ENCODE measurements at regions not wholly inside any gene's neighbourhood (a gene's known extent, or its start where the extent isn't known, plus 50 kb on each side); places are given as distances from the start of the nearest gene placed in this dataset.

- H3K9me3 Mint-ChIP-seq (ENCODE audit: unreplicated experiment), result no peaks in the 10 kb centered on the region
Observed at GRCh38 chr3:34869696-34870095, 769.6 kb upstream of the ARPP21 start.

GRCh38 chr3:34872406-34872805 is 766.9 kb upstream of the ARPP21 start:
- no TSS peak for BruUV-seq (replicated peaks)
- ChIA-PET CTCF (no interaction called here), POLR2A (no interaction called here)
- H3K4me1 Mint-ChIP-seq (ENCODE audit: insufficient read depth, unreplicated experiment), result no peaks in the 10 kb centered on the region
- no peak overlapping the region for H3K27ac Mint-ChIP-seq (ENCODE audit: low read depth, unreplicated experiment)
- no peak for DNase-seq (ENCODE audit: unreplicated experiment)
- H3K9me3 Mint-ChIP-seq (ENCODE audit: unreplicated experiment), result no peaks in the 10 kb centered on the region
- intact Hi-C loops (cut with micrococcal nuclease), result no loop called here
- no peak overlapping the region for H3K4me3 Mint-ChIP-seq (ENCODE audit: unreplicated experiment)
- H3K27me3 Mint-ChIP-seq (ENCODE audit: insufficient read depth, unreplicated experiment), result peaks cover 10% of the 10 kb centered on the region
- TF ChIP-seq CTCF (IDR thresholded peaks at IDR 0.05; ENCODE audit: unreplicated experiment), result no peak
- no peaks in the 10 kb centered on the region for H3K36me3 Mint-ChIP-seq (ENCODE audit: insufficient read depth, unreplicated experiment)

More at GRCh38 chr3:34869696-34870095, 769.6 kb upstream of the ARPP21 start:
- ChIA-PET POLR2A (no interaction called here), CTCF (no interaction called here)
- BruUV-seq (replicated peaks), result no TSS peak
- no peak overlapping the region for H3K4me3 Mint-ChIP-seq (ENCODE audit: unreplicated experiment)
- intact Hi-C loops (cut with micrococcal nuclease), result no loop called here
- H3K27ac Mint-ChIP-seq (ENCODE audit: low read depth, unreplicated experiment), result no peak overlapping the region
- TF ChIP-seq CTCF (IDR thresholded peaks at IDR 0.05; ENCODE audit: unreplicated experiment), result no peak
- H3K4me1 Mint-ChIP-seq (ENCODE audit: insufficient read depth, unreplicated experiment), result no peaks in the 10 kb centered on the region
- no peaks in the 10 kb centered on the region for H3K36me3 Mint-ChIP-seq (ENCODE audit: insufficient read depth, unreplicated experiment)
- DNase-seq (ENCODE audit: unreplicated experiment), result no peak
- peaks cover 10% of the 10 kb centered on the region for H3K27me3 Mint-ChIP-seq (ENCODE audit: insufficient read depth, unreplicated experiment)

GRCh38 chr3:34876997-34877396 is 762.3 kb upstream of the ARPP21 start:
- POLR2A ChIA-PET, result no interaction called here
- no peak overlapping the region for H3K4me3 Mint-ChIP-seq (ENCODE audit: unreplicated experiment)
- no peak overlapping the region for H3K27ac Mint-ChIP-seq (ENCODE audit: low read depth, unreplicated experiment)
- H3K36me3 Mint-ChIP-seq (ENCODE audit: insufficient read depth, unreplicated experiment), result no peaks in the 10 kb centered on the region
- H3K4me1 Mint-ChIP-seq (ENCODE audit: insufficient read depth, unreplicated experiment), result no peaks in the 10 kb centered on the region
- intact Hi-C loops (cut with micrococcal nuclease), result no loop called here
- no peak for TF ChIP-seq CTCF (IDR thresholded peaks at IDR 0.05; ENCODE audit: unreplicated experiment)
- H3K9me3 Mint-ChIP-seq (ENCODE audit: unreplicated experiment), result no peaks in the 10 kb centered on the region
- CTCF ChIA-PET, result no interaction called here
- DNase-seq (ENCODE audit: unreplicated experiment), result no peak
- peaks cover 11% of the 10 kb centered on the region for H3K27me3 Mint-ChIP-seq (ENCODE audit: insufficient read depth, unreplicated experiment)
- no TSS peak for BruUV-seq (replicated peaks)

- POLR2A ChIA-PET, result interaction anchor here (0.6 to 0.7 kb wide), 2 partner anchors 38 to 580 kb away, joined by 3 to 4 read pairs; no protein-coding TSS in a partner anchor
- CTCF ChIA-PET, result interaction anchor here (0.6 to 0.9 kb wide), 2 partner anchors 11 to 899 kb away, joined by 3 read pairs; no protein-coding TSS in a partner anchor
- no peak overlapping the region for H3K4me3 Mint-ChIP-seq (ENCODE audit: unreplicated experiment)
- no TSS peak for BruUV-seq (replicated peaks)
- no peak for TF ChIP-seq CTCF (IDR thresholded peaks at IDR 0.05; ENCODE audit: unreplicated experiment)
- peaks cover 23% of the 10 kb centered on the region for H3K27me3 Mint-ChIP-seq (ENCODE audit: insufficient read depth, unreplicated experiment)
- intact Hi-C loops (cut with micrococcal nuclease), result no loop called here
- no peaks in the 10 kb centered on the region for H3K36me3 Mint-ChIP-seq (ENCODE audit: insufficient read depth, unreplicated experiment)
- H3K4me1 Mint-ChIP-seq (ENCODE audit: insufficient read depth, unreplicated experiment), result no peaks in the 10 kb centered on the region
- no peak for DNase-seq (ENCODE audit: unreplicated experiment)
- H3K9me3 Mint-ChIP-seq (ENCODE audit: unreplicated experiment), result no peaks in the 10 kb centered on the region
- H3K27ac Mint-ChIP-seq (ENCODE audit: low read depth, unreplicated experiment), result no peak overlapping the region
Observed at GRCh38 chr3:34878488-34878887, 760.8 kb upstream of the ARPP21 start.
